ENCODE measurements at regions not wholly inside any gene's neighbourhood (a gene's known extent, or its start where the extent isn't known, plus 50 kb on each side); places are given as distances from the start of the nearest gene placed in this dataset.
A peak's percentile ranks its signal among the peaks of the same experiment; 100 is the strongest.
"Not testable (repeated sequence)": the region's sequence is repeated elsewhere in the genome, so short reads cannot be mapped to it uniquely, and the experiment has no call there.

DNA sequence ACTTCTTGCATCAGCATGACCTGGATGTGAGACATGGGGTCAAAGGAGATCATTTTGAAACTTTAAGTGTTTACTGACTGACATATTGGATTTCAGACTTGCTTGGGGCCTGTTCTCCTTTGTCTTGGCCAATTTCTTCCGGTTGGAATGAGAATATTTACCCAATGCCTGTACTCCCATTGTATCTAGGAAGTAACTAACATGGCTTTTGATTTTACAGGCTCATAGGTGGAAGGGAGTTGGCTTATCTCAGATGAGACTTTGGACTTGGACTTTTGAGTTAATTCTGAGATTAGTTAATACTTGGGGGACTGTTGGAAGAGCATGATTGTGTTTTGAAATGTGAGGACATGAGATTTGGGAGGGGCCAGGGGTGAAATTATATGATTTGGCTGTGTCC, 262.1 kb downstream of the DKK2 start:
- not testable (repeated sequence) for DNase-seq (ENCODE audit: extremely low read depth in 1 of 11, low read depth in 9 of 11, low spot score in 4 of 11)

DNA sequence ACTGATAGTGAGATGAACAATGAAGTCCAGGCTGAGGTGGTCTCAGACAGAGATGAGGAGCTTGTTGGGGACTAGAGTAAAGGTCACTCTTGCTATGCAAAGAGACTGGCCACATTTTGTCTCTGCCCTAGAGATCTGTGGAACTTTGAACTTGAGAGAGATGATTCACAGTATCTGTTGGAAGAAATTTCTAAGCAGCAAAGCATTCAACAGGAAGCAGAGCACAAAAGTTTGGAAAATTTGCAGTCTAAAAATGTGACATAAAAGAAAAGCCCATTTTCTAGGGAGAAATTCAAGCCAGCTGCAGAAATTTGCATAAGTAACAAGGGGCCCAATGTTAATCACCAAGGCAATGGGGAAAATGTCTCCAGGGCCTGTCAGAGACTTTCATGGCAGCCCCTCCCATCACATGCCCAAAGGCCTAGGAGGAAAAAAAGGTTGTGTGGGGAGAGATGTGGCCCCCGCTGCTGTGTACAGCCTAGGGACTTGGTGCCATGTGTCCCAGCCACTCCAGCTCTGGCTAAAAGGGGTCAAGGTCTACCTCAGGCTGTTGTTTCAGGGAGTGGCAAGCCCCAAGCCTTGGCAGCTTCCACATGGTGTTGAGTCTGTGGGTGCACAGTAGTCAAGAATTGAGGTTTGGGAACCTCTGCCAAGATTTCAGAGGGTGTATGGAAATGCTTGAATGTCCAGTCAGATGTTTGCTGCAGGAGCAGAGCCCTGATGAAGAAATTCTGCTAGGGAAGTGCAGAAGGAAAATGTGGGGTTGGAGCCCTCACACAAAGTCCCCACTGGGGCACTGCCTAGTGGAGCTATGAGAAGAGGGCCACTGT, 262.8 kb downstream of the DKK2 start:
- no peak for DNase-seq (ENCODE audit: extremely low read depth in 1 of 11, low read depth in 9 of 11, low spot score in 4 of 11)

DNA sequence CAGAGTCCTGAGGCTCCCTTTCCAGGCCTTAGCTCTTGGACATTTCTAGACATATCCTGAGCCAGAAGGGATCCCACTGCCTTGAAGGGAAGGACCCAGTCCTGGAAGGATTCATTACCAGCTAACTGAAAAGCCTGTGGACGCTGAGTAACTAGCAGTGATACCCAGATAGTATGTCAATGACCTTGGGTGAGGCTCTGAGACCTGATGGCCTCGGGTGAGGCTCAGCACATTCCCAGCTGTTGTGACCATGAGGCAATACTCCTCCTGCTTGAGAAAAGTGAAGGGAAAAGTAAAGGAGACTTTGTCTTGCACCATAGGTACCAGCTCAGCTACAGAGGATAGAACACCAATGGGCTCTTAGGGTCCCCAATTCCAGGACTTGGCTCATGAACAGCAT, 268.1 kb downstream of the DKK2 start:
- DNase-seq (ENCODE audit: extremely low read depth in 1 of 11, low read depth in 9 of 11, low spot score in 4 of 11) = no peak

DNA sequence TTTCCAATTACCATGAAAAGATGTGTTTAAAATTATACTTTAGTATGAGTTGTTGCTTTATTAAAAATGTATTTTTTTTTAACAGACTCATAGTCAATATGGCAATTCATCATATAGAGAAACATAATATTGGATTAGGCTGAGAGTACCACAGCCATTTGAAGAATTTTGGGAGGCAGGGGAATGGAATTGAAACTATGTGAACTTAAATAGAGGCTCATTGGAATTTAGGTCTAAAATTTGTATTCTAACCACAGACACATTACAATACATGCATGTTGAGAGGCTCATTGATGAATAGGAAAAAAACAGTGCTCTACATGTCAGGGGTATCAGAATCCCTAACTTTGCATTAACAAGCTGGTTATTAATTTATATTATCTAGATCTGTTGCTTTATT, 269.6 kb downstream of the DKK2 start:
- no peak for DNase-seq (ENCODE audit: extremely low read depth in 1 of 11, low read depth in 9 of 11, low spot score in 4 of 11)

DNA sequence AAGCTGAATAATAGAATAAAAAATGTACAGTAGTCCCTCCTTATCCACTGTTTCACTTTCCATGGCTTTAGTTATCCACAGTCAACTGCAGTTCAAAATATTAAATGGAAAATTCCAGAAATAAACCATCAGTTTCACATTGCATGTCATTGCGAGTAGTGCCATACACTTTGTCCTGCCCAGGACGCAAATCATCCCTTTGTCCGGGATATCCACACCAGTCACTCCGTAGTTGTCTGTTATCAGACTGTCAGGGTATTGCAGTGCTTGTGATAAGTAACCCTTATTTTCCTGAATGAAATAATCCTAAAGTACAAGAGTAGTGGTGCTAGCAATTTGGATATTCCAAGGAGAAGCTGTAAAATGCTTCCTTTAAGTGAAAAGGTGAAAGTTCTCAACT, 271.3 kb downstream of the DKK2 start:
- DNase-seq (ENCODE audit: extremely low read depth in 1 of 11, low read depth in 9 of 11, low spot score in 4 of 11) = no peak

DNA sequence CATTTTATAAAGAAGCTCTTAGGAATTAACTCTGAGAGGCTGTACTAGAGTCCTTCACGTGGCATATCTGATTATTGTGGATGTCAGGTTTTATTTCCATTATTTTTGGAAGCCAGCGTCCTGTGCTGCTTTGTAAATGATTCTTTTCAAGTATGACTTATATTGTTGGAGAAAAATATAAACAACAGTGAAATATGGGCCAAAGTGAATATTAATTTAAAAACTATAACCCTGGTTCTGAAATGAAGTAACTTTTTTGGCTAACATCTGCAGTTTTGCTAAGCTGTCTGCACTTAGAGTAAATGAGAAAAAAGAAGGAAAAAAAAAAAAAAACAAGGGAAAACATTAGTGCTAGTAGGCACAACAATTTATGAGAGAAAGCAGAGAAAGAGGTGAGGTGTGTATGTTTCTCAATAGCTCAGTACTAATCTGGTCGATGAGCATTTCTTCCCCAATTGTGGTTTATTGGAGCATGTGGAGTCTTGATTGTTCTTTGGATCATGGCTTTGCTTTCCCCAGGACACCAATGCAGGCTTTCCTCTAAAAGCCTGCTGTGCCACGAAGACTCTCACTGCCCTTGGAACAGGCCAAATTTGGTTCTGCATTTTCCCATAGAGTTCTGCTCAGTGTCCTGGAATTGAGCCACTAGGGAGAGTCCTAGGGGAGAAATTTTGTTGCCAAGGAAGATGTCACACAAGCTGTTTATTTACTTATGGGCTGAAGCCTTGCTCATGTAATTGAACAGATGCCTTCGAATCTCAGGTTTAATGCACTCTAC, 273.3 kb downstream of the DKK2 start:
- no peak for DNase-seq (ENCODE audit: extremely low read depth in 1 of 11, low read depth in 9 of 11, low spot score in 4 of 11)

DNA sequence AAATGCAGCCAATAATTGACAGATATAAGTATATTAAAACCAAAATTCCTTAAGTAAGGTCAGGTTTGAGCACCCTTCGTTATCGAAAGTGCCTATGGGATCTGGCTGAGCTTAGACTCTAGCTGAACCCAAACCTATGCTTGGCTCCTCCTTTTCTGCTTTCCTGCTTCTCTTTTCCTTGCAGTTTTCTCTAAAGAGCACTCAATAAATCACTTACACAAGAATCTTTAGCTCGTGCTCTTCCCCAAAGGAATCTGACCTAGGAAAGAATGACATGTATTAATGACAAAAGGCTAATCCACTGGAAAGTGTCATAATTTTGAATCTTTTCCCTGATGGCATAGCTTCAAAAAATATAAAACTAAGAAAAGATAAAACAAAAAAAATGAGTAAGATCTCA, 282.7 kb downstream of the DKK2 start:
- DNase-seq (ENCODE audit: extremely low read depth in 1 of 11, low read depth in 9 of 11, low spot score in 4 of 11) = no peak

DNA sequence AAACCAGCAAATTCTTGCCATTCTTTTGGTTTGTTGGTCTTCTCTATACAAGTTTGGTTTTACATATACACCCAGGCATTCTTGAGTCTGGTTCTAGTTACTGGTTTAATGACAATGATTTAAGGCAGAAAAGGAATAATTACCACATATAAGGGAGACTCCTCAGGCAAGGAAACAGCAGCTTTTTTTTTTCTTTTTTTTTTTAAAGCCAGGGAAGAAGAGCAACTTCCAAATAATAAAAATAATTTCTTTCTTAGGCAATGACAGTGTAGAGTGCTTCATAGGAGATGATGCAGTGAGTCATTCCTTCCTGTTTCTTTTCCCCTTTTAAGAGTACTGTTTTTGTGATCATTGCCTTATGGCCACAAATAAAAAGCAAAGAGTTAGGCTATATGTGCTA, 289.7 kb downstream of the DKK2 start:
- no peak for DNase-seq (ENCODE audit: extremely low read depth in 1 of 11, low read depth in 9 of 11, low spot score in 4 of 11)

DNA sequence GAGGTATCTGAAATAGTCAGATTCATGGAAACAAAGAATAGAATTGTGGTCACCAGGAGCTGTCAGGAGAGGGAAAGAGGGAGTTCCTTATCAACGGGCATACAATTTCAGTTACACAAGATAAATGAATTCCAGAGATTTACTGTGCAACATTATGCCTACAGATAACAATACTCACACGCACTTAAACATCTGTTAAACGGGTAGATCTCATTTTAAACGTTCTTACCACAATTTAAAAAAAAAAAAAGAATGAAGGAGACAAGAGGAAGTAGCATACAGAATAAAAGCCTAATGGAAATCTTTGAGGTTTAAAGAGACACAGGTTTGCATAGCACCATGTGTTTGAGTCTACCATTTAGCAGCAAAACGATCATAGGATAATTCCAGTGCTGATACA, 298.0 kb downstream of the DKK2 start:
- DNase-seq (ENCODE audit: extremely low read depth in 1 of 11, low read depth in 9 of 11, low spot score in 4 of 11) = no peak

DNA sequence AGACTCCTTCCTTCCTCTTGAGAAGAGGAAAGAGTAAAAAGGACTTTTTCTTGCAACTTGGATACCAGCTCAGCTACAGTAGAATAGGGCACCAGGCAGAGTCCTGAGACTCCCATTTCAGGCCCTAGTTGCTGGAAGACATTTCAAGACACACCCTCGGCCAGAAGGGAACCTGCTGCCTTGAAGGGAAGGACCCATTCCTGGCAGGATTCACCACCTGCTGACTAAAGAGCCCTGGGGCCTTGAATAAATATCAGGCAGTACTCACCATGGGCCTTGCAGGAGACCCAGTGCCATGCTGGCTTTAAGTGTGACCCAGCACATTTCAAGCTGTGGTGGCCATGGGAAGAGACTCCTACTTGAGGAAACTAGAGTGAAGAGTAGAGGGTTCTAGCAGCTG, 317.6 kb downstream of the DKK2 start:
- no peak for DNase-seq (ENCODE audit: extremely low read depth in 1 of 11, low read depth in 9 of 11, low spot score in 4 of 11)

DNA sequence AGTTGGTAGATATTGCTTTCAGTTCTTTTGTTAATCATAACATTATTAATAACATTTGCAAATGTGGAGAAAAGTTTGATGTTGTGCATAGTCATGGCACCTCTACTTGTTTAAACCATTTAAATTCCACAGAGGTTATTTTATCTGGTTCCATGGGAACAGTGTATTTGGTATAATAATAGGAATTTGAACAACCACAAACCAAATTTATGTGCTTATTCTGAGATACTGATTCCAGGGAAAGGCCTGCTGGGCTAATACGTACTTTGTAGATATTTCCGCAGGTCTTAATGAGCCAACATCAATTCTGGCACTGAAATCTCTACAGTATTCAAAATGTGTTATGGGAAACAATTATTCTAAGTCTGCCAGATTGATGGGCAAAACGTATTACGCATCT, 319.0 kb downstream of the DKK2 start:
- no peak for DNase-seq (ENCODE audit: extremely low read depth in 1 of 11, low read depth in 9 of 11, low spot score in 4 of 11)

DNA sequence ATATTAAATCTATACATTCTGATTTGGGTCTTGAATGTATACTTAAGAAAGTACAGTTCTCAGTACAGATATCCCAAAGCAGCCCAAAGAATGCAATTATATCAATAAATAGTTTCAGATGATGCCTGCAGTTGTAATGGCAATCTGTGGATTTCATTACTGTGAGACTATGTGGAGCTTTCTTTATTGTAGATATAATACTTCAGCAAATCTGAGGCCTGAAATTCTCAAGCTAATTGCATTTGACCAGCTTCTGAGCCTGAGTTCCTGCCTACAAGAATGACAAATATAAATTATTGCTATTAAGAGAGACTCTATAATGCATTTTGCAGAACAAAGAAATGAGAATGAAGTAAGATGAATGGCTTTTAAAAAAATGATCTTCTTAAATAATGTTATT, 320.3 kb downstream of the DKK2 start:
- DNase-seq (ENCODE audit: extremely low read depth in 1 of 11, low read depth in 9 of 11, low spot score in 4 of 11) = no peak

DNA sequence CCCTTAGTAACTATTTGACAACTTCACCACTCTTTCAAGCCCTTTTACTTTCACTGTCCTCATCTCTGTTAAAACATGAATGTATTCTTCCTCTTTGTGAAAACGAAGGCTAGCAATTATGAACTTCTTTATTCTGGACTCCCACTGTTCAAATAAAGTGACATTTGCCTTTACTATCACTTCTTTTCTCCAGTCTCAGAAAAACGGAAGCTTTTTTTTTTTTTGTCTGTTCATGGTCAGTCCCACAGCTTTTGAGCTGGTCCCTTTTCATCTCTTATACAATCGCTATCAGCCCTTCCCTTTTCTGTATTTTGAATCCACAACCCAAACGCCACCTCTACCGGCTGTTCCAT, 327.7 kb downstream of the DKK2 start:
- DNase-seq (ENCODE audit: extremely low read depth in 1 of 11, low read depth in 9 of 11, low spot score in 4 of 11) = no peak

DNA sequence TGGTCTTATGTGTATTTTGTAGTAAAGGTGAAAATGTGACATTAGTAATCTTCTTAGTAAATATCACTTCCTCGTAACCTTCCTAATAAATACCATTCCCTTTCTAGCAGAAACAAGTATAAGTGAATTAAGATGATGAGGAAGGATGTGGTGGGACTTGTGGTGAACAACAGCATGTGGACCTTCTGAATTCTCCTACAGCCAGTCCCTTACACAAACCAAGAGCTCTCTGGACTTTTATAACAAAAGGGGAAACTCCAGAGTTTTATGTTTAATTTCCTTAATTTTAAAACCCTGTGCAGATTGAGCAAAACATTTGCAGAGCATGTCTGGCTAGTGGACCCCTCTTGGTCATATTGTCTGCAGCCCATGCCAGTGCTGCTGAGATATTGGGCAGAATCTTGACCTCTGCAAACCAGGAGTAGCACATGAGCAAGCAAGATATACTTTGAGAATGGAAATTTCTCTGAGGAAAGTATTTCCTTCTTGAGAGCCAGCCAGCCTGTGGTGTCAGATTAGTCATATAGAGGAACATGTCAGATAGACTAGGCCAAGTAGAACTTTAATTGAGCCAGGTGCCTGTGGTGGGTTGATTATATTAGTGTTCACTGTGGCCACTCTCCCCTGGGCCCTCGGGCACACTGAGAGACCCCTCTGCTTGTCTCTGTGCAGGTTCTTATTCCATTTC, 328.2 kb downstream of the DKK2 start:
- no peak for DNase-seq (ENCODE audit: extremely low read depth in 1 of 11, low read depth in 9 of 11, low spot score in 4 of 11)

DNA sequence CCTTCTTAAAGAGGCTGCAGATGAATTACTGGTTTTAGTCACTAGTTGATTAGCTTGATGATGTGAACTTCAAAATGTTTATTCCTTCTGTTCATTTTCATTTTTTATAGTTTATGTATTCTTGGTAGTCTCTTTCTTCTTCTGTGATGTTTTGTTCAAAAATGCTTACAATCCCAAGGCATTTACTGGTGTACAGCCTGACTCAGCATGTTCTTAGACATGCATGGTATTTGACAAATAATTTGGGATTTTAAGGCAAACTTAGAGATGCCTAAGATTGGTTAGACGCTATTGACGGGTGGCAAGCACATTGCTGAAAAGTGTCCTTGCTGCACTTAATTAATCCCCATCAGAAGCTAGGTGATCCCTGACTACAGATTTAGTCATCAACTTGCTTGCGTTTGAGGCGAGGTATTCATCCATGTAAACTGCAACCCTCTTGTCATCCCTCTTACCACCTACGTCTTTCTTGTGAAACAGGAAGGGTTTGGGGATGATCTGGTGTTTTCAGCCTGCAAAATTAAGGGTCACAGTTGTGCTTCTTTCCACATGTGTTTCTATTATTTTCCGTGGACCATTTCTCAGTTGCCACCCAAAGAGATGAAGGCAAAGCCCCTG, 331.8 kb downstream of the DKK2 start:
- no peak for DNase-seq (ENCODE audit: extremely low read depth in 1 of 11, low read depth in 9 of 11, low spot score in 4 of 11)

DNA sequence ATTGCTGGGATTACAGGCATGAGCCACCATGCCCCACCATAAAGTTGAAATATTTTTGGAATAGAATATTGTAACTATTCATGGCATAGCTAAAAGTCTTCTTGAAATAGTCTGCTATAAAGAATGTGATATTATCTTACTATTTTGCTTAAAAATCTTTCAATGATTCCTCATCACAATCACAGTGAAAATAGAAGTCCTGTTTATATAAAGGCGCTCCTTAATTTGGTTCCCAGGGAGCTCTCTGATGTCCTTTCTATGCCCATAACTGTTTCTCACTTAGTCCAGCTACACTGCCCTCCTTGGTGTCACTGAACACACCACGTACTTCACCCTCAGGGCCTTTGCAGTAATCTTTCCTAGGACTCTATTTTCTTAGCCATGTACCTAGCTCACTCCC, 331.7 kb upstream of the GIMD1 start:
- DNase-seq (ENCODE audit: extremely low read depth in 1 of 11, low read depth in 9 of 11, low spot score in 4 of 11) = no peak

DNA sequence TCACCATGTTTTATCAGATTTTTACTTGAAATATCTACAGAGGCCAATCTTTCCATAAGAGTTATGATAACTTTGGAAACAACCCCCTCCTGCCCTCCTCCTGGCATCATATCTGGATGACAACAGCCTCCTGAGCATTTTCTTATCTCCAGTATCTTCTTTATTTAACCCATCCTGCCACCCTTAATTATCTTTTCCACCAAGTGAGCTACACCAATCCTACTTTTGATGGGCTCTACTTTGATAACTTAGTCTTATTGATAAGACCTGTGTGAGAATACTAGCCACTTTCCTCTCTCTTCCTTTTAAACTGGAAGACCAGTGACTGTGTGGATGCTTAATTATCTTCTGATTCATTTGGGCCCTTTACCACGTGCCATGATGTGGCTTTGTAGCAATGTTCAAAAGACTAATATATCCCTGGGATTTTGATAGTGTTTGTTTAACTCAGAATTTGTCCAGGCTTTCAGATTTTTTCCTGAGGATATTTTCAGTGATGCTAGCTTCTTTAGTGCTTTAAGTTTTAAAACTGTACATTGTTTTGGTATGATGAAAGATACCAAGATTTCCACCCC, 330.1 kb upstream of the GIMD1 start:
- no peak for DNase-seq (ENCODE audit: extremely low read depth in 1 of 11, low read depth in 9 of 11, low spot score in 4 of 11)

DNA sequence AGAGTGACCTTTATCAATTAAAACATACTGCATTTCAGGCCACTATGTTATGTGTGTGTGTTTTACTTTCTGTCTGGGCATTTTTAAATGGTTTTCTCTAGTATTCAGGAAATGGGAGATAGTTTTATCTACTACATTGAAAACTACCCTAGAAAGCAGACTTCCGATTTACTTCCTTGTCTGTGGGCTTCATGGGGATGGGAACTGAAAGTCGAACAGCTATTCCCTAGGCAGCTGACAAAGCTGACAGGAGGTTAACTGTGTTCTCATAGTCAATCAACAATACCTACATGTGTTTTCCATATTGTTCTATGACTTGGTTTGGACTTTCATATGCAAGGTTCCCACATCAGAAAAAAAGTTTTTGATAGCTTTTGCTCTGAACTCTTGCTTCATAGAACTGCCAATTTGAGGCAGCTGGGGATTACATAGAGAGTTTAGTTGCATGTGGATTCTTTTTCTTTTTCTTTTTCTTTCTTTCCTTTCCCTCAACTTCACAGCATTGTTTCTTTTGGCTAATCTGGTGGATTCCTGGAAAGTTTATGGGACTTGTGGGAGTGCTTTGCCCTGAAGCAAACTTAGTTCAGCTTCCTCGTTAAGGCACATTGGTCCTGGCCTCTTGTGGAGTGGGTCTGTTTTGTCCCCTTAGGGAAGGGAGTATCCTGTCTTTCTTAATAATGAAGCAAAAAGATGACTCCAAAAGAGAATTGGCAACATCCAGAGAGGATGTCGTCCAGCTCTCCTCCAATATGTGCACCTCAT, 327.1 kb upstream of the GIMD1 start:
- peak in 4 of 11 donors; percentile 4 to 9 (median 8) for DNase-seq (ENCODE audit: extremely low read depth in 1 of 11, low read depth in 9 of 11, low spot score in 4 of 11)

DNA sequence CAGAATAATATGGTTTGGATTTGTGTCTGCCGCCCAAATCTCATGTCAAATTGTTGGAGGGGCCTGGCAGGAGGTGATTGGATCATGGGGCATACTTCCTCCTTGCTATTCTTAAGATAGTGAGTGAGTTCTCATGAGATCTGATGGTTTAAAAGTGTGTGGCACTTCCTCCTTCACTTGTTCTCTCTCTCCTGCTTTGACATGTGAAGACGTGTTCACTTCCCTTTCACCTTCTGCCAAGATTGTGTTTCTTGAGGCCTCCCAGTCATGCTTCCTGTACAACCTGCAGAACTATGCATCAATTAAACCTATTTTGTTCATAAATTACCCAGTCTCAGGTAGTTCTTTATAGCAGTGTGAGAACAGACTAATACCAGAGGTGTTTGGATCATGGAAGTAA, 325.7 kb upstream of the GIMD1 start:
- DNase-seq (ENCODE audit: extremely low read depth in 1 of 11, low read depth in 9 of 11, low spot score in 4 of 11) = no peak

All from renal cortex interstitium (tissue), 11 donors.